SKM-1 (cell line): ENCODE measurements at regions not wholly inside any gene's neighbourhood (a gene's known extent, or its start where the extent isn't known, plus 50 kb on each side); places are given as distances from the start of the nearest gene placed in this dataset.
A peak's percentile ranks its signal among the peaks of the same experiment; 100 is the strongest.

ENCODE experiments used
- DNase-seq: peaks from one replicate; lab custom pipeline; 2025; ENCODE audit not compliant: unreplicated experiment; lab: John Stamatoyannopoulos, UW

- DNase-seq = peak; percentile 81
Measured at GRCh38 chr7:118615-119391, 73.6 kb upstream of the FAM20C start.

GRCh38 chr7:119392-120163 lies 72.8 kb upstream of the FAM20C start:
- peak; percentile 87 for DNase-seq

- no peak for DNase-seq
Measured at GRCh38 chr7:120164-120991, 72.0 kb upstream of the FAM20C start.

GRCh38 chr7:121002-121785 lies 71.2 kb upstream of the FAM20C start:
- no peak for DNase-seq

GRCh38 chr7:123237-123636 lies 69.1 kb upstream of the FAM20C start:
- no peak for DNase-seq

- no peak for DNase-seq
Measured at GRCh38 chr7:124130-124949, 68.0 kb upstream of the FAM20C start.

- DNase-seq = no peak
Measured at GRCh38 chr7:125061-125475, 67.3 kb upstream of the FAM20C start.

GRCh38 chr7:125661-126060 lies 66.7 kb upstream of the FAM20C start:
- no peak for DNase-seq

GRCh38 chr7:126368-126767 lies 66.0 kb upstream of the FAM20C start:
- DNase-seq = no peak

- DNase-seq = no peak
Measured at GRCh38 chr7:127064-127598, 65.2 kb upstream of the FAM20C start.

- no peak for DNase-seq
Measured at GRCh38 chr7:128171-129080, 63.9 kb upstream of the FAM20C start.

- DNase-seq = peak; percentile 17
Measured at GRCh38 chr7:129366-130221, 62.8 kb upstream of the FAM20C start.

- DNase-seq = no peak
Measured at GRCh38 chr7:130222-130572, 62.2 kb upstream of the FAM20C start.

GRCh38 chr7:130875-131780 lies 61.2 kb upstream of the FAM20C start:
- no peak for DNase-seq

- no peak for DNase-seq
Measured at GRCh38 chr7:131781-132482, 60.4 kb upstream of the FAM20C start.

GRCh38 chr7:132899-133298 lies 59.5 kb upstream of the FAM20C start:
- DNase-seq = no peak
